Neural cell (in vitro differentiated cells): ENCODE measurements at regions not wholly inside any gene's neighbourhood (a gene's known extent, or its start where the extent isn't known, plus 50 kb on each side); places are given as distances from the start of the nearest gene placed in this dataset.

Experiments used
- CTCF ChIP-seq: fragments of 450-650 bp; IDR thresholded peaks from 2 replicates; pipeline ENCODE4 v1.5.1; 2014; ENCODE audit warnings: antibody characterized with exemption, mild to moderate bottlenecking, moderate library complexity; ENCODE audit not compliant: poor library complexity, severe bottlenecking
- EP300 ChIP-seq: fragments of 450-650 bp; conservative IDR thresholded peaks from 2 replicates; pipeline ENCODE4 v1.6.1; 2014; ENCODE audit warnings: antibody characterized with exemption, mild to moderate bottlenecking, moderate library complexity; ENCODE audit not compliant: poor library complexity, severe bottlenecking
- POLR2AphosphoS5 ChIP-seq: IDR thresholded peaks from 2 replicates; pipeline ENCODE4 v1.6.1; 2012
- REST ChIP-seq: IDR thresholded peaks from 2 replicates; pipeline ENCODE4 v1.6.1; 2012; ENCODE audit warnings: borderline replicate concordance
- SMC3 ChIP-seq: fragments of 450-650 bp; conservative IDR thresholded peaks from 2 replicates; pipeline ENCODE4 v1.6.1; 2014; ENCODE audit warnings: antibody characterized with exemption, mild to moderate bottlenecking, moderate library complexity; ENCODE audit not compliant: poor library complexity

GRCh38 chr6:169944061-169944337, 192.6 kb downstream of the ERMARD start:
- TF ChIP-seq REST (no peak), CTCF (no peak), POLR2AphosphoS5 (no peak), SMC3 (no peak), EP300 (no peak)
